NCI-H510A (cell line): ENCODE measurements at regions not wholly inside any gene's neighbourhood (a gene's known extent, or its start where the extent isn't known, plus 50 kb on each side); places are given as distances from the start of the nearest gene placed in this dataset.
A peak's percentile ranks its signal among the peaks of the same experiment; 100 is the strongest.
"Not testable (repeated sequence)": the region's sequence is repeated elsewhere in the genome, so short reads cannot be mapped to it uniquely, and the experiment has no call there.

ENCODE experiments used
- DNase-seq: peaks from one replicate; lab custom pipeline; 2025; lab: John Stamatoyannopoulos, UW

DNA sequence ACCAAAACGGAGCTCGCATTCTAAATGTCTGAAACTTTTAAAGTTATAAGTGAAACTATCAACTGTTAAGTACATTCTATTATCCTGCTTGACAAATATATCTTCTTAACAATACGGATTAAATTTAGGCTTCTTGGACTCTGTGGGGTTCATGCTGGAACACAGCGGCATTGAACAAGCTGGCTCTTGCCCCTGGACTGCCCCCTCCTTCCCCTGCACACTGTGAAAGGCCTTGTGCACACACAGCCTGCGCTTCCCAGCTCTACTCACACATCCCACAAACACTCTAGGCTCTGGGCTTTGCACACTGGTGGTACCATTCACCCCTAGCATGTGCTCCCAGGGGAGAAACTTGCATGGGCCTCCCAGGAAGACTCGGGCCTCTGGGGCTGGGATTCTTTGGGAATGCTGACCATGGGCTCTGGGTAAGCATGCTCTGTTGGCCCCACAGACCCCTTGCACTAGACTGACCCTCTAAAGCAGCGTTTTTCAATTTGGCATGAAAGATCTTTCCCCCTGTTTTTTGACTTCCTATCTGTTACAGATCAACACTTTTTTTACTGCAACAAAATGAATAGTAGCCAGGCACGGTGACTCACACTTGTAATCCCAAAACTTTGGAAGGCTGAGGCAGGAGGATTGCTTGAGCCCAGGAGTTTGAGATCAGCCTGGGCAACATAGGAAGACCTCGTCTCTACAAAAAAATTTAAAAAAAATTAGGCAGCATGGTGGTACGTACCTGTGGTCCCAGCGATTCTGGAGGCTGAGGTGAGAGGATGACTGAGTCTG, 96.2 kb upstream of the CPM start:
- DNase-seq, result no peak

DNA sequence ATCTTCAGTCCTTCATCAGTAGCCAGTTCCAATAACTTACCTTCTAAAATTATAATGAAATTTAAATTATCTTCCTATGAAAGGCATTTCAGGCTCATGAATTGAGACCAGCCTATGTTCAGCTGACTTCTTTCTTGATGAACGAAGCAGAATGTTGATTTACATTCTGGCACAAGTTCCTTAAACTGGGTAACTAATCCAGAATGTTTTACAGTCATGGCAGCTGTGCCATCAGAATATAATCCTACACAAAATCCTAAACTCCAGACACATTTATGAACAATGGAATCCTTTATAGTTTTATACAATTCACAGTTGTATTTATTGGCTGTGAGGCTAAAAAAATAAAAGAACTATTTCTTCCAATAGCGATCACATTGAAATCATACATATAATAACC, 97.3 kb upstream of the CPM start:
- no peak for DNase-seq

DNA sequence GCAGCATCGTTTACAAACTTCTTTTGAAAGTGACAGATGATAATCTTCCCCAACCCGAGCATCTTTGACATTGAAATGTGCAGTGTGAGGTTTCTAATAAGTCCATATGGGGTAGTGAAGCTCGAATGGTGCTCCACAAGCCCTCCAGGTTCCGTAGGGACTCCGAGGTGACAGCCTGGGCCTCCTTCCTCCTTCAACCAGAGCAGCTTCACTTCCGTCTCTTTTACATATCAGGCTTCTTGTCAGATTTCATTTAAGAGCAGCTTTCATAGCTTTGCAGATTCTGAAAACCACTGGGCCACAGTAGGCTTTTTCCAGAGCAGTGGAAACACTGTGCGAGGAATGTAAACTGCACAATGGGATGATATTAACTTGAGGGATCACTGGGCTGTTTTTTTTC, 103.6 kb upstream of the CPM start:
- no peak for DNase-seq

DNA sequence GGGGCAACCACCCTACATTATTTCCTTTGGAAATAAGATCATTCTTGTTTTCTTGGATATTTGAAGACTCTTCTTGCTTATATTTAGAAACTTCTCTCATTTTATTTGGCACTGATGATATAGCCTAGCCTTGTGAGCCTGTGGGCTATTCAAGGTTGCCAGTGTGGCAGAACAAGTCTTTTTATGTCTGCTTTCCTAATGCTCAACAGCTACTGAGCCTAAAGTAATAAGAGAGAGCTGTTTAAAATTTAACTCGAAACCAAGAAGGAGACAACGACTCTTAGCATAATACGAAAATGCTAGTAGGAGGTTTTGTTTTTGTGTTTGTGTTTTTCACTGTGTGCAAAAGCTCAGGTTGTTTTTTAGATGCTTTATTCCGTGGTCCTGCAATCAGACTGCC, 104.0 kb upstream of the CPM start:
- no peak for DNase-seq

DNA sequence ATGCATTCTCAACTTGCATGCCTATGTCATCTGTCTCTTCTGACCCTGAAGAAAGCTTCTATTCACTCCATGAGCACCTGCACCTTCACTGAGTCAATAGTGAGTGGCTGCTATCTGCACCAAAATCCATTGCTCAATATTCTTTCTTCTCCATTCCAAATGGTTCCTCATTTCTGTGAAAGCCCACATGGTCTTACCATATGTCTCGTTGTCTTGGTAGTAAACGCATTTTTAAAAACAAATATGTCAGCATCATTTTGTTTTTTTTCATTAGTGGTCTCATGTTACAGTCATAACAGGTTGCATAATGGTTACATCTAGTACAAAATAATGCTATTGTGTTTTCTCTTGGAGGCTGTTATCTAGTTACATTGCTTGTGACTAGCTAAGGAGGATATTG, 106.9 kb upstream of the CPM start:
- DNase-seq, result no peak

DNA sequence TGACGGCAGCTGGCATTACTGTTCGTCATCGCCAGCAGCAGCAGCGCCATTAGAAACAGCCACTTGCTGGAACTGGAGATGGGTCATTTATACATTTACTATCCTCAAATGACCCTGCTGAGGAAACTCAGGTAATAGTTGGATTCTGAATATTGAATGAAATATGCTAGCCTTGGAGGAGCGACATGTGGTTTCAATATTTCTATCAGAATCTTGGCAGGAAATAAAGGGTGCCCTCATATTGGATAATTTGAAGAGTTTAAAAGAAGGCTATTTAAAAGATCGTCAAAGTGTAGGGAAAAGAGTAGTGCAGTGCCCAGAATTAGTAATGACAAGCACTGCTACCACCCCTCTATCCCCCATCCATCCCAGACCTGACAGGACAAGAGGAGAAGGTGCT, 109.6 kb upstream of the CPM start:
- DNase-seq, result no peak

DNA sequence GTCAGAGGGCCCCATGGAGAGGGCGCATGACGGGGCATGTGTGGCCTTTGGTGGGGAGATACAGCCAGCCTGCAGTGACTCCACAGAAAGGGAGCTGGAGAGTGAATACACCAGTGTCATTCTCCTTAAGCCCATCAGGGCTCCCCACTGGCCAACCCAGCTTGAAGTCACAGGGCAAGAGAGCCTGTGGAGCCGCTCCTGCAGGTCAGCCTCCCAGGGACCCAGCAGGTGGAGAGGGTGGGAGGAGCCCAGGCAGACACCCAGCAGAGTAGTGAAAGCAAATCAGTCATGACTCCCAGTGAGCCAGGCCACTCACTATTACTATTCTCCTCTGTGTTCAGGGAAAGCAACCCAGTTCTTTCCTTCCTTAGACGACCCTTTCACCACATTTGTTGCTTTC, 110.0 kb upstream of the CPM start:
- peak; percentile 59 for DNase-seq

DNA sequence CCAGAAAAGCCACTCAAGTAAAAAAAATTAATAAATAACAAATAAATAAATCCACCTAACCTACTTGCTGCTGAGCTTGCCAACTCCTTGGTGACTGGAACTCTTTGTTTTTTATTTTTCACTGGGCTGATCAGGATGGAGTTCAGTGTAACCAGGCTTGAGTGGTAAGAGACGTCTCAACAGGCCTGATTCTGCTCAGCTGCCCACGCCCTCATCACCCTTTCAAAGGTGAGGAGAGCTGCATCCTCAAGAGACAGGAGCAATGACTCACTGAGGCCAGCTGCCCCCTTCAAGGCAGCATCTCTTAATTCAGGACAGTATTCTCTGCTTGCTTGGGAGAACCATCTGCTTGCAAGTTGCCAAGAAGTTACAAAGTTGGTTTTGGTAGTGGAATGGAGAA, 111.9 kb upstream of the CPM start:
- DNase-seq, result no peak

DNA sequence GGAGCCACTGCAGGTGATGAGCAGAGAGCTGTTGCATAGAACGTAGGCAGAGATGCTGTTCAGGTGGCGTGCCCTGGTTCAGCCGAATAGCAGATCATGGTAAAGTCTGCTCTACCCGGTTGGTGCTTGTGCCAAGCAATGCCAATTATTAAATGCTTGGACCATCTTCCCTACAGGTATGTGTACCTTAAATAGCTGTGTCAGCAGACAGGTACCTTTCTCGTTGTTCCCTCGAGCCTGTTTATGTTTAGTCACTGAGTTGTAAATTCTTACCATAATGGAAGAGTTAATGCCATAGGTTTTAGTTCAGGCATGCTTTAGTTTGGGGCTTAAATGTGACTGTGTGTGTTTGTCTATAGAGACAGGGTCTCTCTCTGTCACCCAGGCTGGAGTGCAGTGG, 112.5 kb upstream of the CPM start:
- no peak for DNase-seq

DNA sequence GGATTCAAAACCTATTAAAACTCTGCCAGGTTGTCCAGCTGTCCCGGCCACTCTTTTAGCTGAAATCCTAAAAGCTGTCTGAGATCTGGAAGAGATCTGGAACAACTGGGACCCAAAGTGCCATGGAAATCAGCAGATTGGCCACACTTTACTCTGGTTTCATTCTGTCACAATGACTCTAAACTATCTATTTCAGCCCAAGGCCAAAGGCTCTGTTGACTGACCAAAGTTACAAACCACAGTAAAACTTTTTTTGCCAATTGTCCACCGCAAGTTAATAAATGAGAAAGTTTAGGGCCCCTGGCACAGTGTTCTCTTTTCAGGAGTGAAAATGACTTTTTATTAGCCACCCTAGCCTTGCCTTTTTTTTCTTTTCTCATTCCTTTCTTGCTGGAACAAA, 113.4 kb upstream of the CPM start:
- DNase-seq, result no peak

DNA sequence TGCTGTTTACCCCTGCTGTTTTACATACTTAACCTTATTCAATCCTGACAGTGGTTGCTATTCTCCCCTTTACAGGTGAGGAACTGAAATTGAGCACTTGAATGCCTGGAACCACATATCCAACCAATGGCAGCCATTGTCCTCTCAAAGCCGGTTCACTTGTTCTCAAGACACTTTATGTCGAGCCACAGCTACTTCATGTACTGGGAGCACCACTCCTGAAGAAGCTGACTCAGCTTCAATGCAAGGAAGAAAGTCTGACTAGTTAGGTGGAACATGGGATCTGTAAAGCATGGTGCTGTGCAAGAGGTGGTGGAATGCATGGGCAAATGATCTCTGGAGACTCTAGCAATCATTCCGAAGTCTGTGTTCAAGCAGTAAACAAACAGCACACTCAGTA, 113.9 kb upstream of the CPM start:
- DNase-seq, result no peak

DNA sequence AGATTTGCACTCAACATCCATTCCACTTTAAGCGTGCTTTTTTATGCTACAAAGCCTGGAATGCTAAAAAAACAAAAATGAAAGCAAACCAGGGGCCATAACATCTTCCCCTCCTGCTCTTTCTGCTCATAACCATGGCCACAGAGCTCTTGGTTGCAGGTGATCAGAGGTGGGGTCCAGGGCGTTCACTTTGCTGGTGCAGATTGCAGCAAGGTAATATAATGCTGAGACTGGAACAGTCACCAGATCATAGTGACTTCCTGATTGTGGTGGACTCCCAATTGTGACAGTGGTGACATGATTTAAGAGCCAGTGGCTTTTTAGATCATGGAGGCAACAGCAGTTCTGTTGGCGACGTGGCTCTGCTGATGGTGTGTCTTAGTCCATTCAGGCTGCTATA, 115.0 kb upstream of the CPM start:
- no peak for DNase-seq

DNA sequence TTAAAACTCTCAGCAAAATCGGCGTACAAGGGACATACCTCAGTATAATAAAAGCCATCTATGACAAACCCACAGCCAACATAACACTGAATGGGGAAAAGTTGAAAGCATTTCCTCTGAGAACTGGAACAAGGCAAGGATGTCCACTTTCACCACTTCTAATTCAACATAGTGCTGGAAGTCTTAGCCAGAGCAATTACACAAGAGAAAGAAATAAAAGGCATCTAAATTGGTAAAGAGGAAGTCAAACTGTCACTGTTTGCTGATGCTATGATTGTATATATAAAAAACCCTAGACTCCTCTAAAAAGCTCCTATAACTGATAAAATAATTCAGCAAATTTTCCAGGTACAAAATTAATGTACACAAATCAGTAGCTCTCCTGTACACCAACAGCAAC, 116.9 kb upstream of the CPM start:
- not testable (repeated sequence) for DNase-seq

DNA sequence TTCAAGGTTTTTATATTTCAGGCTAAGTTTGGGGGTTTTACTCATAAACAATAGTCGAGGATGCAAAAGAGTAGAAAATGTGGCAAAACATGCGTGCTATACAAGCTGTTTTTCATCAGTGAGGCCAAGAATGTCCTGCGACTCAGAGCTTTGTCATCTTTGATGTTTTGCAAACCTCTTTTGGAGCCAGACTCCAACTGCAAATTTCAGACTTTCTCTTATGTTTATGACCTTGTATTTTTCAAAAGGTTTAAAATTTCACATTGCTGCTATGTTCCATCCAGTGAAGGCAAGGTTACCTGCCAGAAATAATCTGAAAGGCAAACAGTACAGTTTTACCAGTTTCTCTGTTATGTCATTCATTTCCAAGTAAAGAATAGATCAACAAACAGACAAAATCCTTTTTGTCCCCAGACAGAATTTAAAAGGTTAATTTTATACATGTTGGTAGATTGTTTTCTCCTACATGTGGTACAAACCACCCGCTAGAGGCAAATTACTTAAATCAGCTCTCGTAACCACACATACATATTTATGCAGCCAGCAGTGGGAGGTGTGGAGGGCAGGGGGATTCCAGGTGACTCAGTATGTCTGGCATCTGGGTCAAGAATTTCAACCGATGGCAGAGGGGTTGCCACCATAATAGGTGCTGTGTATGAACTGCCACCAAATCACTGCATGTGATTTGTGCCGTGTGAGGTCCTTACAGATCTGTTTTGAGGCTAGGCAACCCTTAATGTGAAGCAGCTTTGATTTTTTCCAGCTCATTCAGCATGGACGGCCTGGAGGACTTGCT, 119.8 kb upstream of the CPM start:
- DNase-seq, result no peak

DNA sequence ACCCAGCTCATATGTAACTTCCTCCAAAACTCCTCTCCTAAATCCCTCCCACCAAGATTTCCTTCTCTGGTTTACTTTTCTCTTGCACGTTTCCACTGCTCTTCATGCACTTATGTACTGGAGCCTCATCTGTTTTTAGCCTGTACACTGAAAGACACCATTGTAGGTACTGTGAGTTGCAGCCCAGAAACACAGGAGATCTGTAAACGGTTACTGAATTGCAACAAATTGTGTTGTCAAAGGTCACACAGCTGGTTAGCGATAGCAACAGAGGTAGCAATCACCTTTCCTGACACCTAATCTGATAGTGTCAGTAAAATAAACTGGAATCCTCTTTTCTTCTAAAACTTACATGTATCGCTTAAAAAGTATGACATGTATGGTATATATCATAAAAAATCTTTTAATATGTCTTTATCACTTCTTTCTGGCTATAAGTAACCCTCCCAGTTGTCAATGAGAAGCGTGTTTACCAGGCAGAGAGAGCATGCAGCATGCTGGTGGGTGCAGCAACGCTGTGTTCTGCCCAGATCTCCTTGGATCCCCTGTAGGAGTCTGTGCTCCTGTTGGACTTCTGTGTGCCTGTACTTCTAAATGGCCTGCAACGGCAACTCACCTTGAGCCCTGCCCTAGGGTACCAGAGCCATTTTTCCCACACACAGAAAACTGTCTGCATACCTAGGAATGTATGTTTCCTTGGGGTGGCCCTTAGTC, 121.5 kb upstream of the CPM start:
- DNase-seq, result no peak

DNA sequence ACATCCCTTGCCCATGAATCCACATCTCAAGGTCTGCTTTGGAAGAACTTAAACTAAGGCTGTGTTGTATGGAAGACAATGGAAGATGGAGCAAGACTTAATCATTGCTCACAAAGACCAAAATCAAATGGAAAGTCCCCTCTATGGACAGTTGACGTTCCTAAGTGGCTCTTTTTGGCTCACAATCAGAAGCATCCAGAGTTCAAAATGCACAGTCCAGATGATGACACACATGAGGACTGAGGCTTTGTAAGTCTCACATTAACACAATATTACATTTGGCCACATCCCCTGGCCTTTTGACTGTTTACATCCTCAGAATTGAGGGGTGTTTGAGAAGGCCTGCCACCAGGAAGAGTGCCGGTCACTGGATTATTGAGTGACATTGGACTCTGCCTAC, 122.3 kb upstream of the CPM start:
- DNase-seq, result no peak

DNA sequence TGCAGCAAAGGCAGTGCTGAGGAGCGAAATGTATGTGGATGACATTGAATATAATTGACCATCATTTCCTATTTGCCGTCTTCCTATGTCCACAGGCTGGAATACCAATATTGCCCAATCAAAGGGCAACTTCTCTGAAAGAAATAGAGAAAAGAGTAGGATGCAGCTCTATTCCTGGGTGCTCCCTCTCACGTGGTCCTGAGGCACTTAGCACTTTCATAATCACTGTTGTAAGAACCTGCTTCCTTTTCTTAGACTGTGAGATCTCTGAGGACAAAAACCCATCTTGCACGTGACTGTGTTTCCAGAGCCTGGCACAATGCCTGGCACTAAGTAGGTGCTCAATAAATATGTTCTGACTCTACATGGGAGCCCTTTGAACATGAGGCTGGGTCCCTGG, 122.7 kb upstream of the CPM start:
- DNase-seq, result no peak

DNA sequence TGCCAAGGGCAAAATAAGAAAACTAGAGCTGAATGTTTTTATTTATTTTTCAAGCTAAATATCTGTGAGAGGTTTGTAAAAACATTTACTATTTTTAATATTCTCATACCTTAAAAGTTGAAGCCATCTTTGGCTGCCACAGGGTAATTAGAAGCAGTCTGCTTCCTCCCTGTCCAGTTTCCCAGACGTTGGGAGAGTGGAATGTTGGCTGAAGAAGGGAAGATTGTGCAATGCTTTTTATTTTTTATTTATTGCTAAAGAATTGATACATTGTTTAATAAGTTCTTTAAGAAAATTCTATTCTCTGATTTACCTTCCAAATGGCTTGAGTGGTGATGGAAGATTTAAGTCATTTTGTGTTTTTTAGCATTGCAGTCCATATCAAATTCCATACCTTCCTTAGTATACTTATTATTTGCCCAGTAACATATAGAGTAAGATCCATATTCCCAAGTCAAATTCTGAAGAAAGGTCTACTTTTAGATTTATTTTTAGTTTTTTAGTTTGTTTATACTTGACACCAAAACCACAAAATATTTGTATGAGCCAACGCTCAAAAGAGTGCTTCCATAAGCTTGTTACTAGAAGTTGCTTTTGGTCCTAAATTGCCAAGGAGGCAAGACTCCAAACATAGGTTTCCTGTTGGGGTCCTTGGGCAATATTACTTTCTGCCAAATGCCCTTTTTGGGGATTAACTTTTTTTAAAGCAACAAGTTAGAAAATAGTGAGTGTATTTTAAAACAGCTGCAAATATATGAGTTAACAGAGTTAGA, 124.0 kb upstream of the CPM start:
- no peak for DNase-seq

DNA sequence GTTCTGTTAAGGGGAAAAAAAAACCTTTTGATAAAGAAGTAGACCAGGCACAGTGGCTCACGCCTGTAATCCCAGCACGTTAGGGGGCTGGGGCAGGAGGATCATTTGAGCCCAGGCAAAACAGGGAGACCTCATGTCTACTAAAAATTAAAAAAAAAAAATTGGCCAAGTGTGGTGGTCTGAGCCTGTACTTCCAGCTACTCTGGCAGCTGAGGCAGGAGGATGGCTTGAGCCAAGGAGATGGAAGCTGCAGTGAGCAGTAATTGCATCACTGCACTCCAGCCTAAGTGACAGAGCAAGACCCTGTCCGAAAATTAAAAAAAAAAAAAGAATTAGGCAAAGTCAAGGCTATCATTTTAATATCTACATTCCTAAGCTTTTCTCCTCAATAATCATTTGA, 124.8 kb upstream of the CPM start:
- no peak for DNase-seq

DNA sequence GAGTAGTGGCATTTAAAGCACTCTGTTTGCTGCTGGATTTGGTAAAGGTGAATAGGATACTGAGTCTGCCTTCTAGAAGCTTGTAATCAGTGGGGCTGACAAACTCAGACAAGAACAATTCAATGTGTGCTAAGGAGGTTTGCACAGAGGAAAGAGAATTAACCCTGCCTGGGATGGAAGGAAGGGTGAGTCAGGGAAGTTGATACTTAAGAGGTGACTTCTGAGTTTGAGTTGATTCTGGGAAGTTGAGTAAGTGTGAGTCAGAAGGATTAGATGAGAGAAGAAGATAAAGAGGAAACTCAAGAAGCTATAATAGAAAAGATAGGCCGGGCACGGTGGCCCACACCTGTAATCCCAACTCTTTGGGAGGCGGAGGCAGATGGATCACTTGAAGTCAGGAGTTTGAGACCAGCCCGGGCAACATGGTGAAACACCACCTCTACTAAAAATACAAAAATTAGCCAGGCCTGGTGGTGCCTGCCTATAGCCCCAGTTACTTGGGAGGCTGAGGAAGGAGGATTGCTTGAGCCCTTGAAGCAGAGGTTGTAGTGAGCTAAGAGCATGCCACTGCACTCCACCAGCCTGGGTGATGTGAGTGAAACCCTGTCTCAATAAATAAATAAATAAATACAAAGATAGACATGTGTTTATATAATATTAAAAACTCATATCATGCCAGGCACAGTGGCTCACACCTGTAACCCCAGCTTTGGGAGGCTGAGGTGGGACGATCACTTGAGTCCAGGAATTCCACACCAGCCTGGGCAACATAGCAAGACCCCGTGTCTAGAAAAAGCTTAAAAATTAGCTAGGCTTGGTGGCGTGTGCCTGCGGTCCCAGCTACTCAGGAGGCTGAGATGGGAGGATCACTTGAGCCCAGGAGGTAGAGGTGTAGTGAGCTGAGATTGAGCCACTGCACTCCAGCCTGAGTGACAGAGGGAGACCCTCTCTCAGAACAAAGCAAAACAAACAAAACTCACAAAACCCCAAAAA, 126.8 kb upstream of the CPM start:
- DNase-seq, result no peak

DNA sequence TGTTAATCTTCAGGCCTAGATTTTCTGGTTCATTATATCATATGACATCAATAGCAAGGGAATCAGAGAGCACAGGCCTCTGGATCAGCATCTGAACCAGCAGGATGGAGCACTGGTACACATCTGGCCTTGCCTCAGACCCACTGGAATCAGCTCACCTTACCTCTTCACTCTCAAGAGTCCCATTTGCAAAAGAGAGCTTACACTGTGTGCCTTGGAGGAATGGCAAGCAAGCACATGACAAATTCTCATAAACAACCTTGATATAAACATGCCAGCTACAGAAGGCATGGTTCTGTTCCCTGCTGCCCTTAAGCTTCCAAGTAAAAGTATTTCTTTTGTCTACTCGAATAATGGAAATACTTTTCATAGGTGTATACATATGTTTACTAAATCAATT, 128.6 kb upstream of the CPM start:
- no peak for DNase-seq
